ENCODE measurements at regions not wholly inside any gene's neighbourhood (a gene's known extent, or its start where the extent isn't known, plus 50 kb on each side); places are given as distances from the start of the nearest gene placed in this dataset.

GRCh38 chr1:235045034-235045690 is 83.5 kb downstream of the TOMM20 start:
- DNase-seq (ENCODE audit: low read depth, low spot score), result no peak
- TF ChIP-seq CTCF (IDR thresholded peaks at IDR 0.05), result no peak
- Histone ChIP-seq H3K27me3 (ENCODE audit: control insufficient read depth, insufficient read depth, low read length) (no peaks in the 10 kb centered on the region), H3K36me3 (ENCODE audit: control insufficient read depth, insufficient read depth, low read length) (no peaks in the 10 kb centered on the region), H3K4me1 (ENCODE audit: control insufficient read depth, insufficient read depth, low read length) (peaks cover 18% of the 10 kb centered on the region), H3K27ac (ENCODE audit: low read length) (peak overlapping the region; percentile 67), H3K9me3 (ENCODE audit: control insufficient read depth, insufficient read depth, low read depth, low read length) (no peaks in the 10 kb centered on the region; the same call in 1 of the 2 replicates), H3K4me3 (ENCODE audit: low read depth in 2 of 2, low read length in 2 of 2) (no peak overlapping the region)
- ATAC-seq, result no peak; the same call in 1 of the 2 replicates
- ChIA-PET CTCF (no interaction called here), POLR2A (no interaction called here)
- no TSS peak for BruUV-seq (replicated peaks)
- intact Hi-C loops (cut with micrococcal nuclease; ENCODE audit: unreplicated experiment) (no loop called here), in situ Hi-C loops (cut with HindIII; ENCODE audit: low pct_unique_long_range_greater_than_20kb, low sequenced_read_pairs) (no loop called here)

- intact Hi-C loops (cut with micrococcal nuclease; ENCODE audit: unreplicated experiment), result no loop called here
- Histone ChIP-seq H3K4me1 (ENCODE audit: control insufficient read depth, insufficient read depth, low read length) (peaks cover 10% of the 10 kb centered on the region), H3K9me3 (ENCODE audit: control insufficient read depth, insufficient read depth, low read depth, low read length) (peaks cover 6% of the 10 kb centered on the region; the same call in 1 of the 2 replicates), H3K27ac (ENCODE audit: low read length) (peak overlapping the region; percentile 69; the same call in 1 of the 2 replicates), H3K4me3 (ENCODE audit: low read depth in 2 of 2, low read length in 2 of 2) (no peak overlapping the region), H3K27me3 (ENCODE audit: control insufficient read depth, insufficient read depth, low read length) (no peaks in the 10 kb centered on the region), H3K36me3 (ENCODE audit: control insufficient read depth, insufficient read depth, low read length) (no peaks in the 10 kb centered on the region)
- CTCF ChIA-PET, result no interaction called here
- ATAC-seq (no peak), DNase-seq (ENCODE audit: low read depth, low spot score) (no peak)
- in situ Hi-C loops (cut with HindIII; ENCODE audit: low pct_unique_long_range_greater_than_20kb, low sequenced_read_pairs), result no loop called here
- TF ChIP-seq REST (IDR thresholded peaks at IDR 0.05; ENCODE audit: insufficient read depth in 1 of 2, low read depth in 2 of 2, low read length in 1 of 2), result no peak
- TF ChIP-seq CTCF (IDR thresholded peaks at IDR 0.05), result no peak
- no peak for TF ChIP-seq SIN3A (IDR thresholded peaks at IDR 0.05; ENCODE audit: borderline replicate concordance, insufficient read depth, low read depth, low read length)
- no peak for TF ChIP-seq POLR2AphosphoS5 (IDR thresholded peaks at IDR 0.05; ENCODE audit: low read depth, low read length)
- TF ChIP-seq TCF7L2 (IDR thresholded peaks at IDR 0.05; ENCODE audit: low read depth, low read length), result no peak
- POLR2A ChIA-PET, result no interaction called here
- no TSS peak for BruUV-seq (replicated peaks)
Measured at GRCh38 chr1:235043234-235043633, 85.4 kb downstream of the TOMM20 start.

Data from Panc1 (cell line).